Fibroblast of mammary gland (primary cell): ENCODE measurements at regions not wholly inside any gene's neighbourhood (a gene's known extent, or its start where the extent isn't known, plus 50 kb on each side); places are given as distances from the start of the nearest gene placed in this dataset.
"Not testable (repeated sequence)": the region's sequence is repeated elsewhere in the genome, so short reads cannot be mapped to it uniquely, and the experiment has no call there.

Source experiments
- DNase-seq: peaks from one replicate; pipeline ENCODE4 v3.0.0-alpha.2; 2010; ENCODE audit warnings: low read depth
- H3K4me3 ChIP-seq: 2 replicates; pipeline ENCODE4 v1.5.1; 2011; ENCODE audit warnings: low read depth, mild to moderate bottlenecking, low read length, moderate library complexity; ENCODE audit not compliant: control insufficient read depth
- TF ChIP-seq, protein P1 (sequence below): conservative IDR thresholded peaks from 2 replicates; pipeline ENCODE4 v1.5.1; 2011; ENCODE audit warnings: low read depth, low read length, inconsistent platforms; ENCODE audit not compliant: control insufficient read depth, insufficient read depth

DNA sequence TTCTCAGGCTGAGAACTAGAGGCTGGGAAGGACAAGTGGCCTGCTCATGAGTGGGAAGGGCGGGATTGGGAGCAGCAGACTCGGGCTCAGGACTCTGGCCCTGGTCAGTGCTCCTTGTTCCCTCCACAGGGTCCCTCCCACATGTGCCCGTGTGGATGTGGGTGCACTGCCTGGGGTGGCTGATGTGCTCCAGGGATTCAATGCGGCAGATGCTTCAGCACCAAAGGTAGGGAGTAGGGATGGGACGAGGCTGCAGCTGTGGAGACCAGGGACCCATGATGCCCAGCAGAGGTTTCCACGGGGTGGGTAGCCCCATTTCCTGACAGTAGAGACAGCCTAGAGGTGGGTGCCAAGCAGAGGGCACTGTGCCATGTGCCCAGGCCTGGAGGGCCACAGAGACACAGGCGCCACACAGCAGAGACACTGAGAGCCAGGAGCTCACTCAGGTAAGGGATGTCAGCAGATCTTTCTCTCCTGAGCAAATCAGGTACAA lies 89.5 kb downstream of the GGTLC2 start:
- H3K4me3 ChIP-seq = no peak overlapping the region
- TF ChIP-seq, protein P1, sequence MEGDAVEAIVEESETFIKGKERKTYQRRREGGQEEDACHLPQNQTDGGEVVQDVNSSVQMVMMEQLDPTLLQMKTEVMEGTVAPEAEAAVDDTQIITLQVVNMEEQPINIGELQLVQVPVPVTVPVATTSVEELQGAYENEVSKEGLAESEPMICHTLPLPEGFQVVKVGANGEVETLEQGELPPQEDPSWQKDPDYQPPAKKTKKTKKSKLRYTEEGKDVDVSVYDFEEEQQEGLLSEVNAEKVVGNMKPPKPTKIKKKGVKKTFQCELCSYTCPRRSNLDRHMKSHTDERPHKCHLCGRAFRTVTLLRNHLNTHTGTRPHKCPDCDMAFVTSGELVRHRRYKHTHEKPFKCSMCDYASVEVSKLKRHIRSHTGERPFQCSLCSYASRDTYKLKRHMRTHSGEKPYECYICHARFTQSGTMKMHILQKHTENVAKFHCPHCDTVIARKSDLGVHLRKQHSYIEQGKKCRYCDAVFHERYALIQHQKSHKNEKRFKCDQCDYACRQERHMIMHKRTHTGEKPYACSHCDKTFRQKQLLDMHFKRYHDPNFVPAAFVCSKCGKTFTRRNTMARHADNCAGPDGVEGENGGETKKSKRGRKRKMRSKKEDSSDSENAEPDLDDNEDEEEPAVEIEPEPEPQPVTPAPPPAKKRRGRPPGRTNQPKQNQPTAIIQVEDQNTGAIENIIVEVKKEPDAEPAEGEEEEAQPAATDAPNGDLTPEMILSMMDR = no peak
- no peak for DNase-seq

DNA sequence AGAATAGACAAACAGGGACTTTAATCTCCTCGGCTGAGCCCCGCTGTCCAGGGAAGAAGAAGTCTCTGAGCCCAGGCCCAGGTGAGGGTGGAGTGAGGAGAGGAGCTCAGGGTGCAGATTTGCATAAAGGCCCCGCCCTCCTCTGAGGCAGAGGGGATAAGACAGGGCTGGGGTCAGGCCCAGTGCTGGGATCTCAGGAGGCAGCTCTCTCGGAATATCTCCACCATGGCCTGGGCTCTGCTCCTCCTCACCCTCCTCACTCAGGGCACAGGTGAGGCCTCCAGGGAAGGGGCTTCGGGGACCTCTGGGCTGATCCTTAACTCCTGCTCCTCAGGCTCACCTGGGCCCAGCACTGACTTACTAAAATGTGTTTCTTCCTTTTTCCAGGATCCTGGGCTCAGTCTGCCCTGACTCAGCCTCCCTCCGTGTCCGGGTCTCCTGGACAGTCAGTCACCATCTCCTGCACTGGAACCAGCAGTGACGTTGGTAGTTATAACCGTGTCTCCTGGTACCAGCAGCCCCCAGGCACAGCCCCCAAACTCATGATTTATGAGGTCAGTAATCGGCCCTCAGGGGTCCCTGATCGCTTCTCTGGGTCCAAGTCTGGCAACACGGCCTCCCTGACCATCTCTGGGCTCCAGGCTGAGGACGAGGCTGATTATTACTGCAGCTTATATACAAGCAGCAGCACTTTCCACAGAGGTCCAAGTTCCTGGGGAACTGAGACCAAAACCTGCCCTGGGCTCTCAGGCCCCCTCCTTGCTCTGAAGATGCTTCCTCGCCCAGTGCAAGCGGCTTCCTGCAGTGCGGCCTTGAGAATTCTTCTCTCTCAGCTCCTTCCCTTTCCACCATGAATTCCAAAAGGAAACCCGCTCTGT lies 90.2 kb downstream of the GGTLC2 start:
- not testable (repeated sequence) for DNase-seq, H3K4me3 ChIP-seq

DNA sequence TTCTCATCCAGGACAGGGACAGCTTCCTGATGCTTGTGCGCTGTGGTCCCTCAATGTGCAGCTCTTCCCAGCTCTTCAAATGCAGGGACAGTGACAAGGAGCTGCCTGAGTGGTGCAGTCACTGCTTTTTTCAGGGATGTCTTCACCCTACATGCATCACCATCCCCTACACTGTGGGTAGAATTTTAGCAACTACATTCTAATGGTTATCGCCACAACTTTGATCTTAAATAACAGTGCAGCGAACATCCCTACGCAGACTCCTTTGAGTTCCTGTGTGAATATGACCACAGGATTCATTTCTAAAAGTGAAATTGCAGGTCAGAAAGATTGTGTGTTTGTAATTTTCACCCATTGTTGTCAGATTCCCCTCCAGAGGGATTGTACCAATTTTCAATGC lies 90.9 kb downstream of the GGTLC2 start:
- not testable (repeated sequence) for H3K4me3 ChIP-seq, DNase-seq

DNA sequence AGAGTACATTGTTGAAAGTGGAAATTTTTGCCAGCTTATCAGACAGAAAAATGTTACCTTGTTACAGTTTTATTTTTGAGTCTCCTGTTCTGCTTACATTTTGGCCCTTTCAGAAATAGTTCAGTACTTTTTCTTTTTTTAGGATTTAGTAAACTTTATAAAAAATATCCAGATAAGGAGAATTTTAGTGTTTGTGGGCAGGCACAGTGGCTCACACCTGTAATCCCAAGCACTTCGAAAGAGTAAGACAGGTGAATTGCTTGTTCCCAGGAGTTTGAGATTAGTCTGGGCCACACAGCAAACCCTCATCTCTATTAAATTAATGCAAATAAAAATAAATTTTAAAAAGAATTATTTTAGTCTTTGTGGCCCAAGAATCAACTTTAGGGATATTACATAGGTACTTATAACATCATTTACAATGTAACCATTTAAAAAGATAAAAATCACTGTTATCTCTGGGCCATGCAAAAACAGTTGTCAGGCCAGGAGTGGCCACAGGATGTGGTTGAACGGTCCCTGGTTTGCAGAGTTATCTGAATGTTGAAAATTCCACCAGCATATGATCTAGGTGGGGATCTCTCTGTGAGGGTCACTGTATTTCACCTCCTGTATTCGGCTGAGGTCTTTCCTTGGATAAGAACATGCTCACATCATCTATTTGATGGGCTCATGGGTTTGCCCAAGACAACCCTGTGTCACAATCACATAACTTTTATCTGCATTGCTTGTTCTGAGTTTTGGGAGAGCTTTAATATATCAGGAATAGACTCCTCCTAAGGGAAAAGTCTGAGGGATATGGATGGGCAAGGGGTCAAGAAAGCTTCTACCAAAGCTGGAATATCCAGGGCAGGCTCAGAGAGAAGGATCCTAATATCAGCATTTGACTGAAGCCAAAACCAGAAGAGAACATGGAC lies 91.5 kb downstream of the GGTLC2 start:
- DNase-seq = no peak
- no peak overlapping the region for H3K4me3 ChIP-seq
- TF ChIP-seq, protein P1 = no peak

DNA sequence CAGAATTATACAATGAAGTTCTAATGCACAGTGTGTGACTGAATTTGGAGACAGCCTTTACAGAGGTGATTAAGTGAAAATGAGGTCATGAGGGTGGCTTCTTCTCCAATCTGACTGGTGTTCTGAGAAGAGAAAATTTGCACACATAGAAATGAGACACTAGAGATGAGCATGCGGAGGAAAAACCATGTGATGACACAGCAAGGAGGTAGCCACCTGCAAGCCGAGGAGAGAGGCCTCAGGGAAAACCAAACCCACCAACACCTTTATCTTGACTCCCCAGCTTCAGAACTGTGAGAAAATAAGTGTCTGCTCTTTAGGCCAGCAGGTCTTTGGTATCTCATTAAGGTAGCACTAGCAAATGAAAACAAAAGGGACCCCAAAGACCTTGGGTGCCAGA lies 93.2 kb downstream of the GGTLC2 start:
- TF ChIP-seq, protein P1 = no peak
- no peak for DNase-seq
- no peak overlapping the region for H3K4me3 ChIP-seq

DNA sequence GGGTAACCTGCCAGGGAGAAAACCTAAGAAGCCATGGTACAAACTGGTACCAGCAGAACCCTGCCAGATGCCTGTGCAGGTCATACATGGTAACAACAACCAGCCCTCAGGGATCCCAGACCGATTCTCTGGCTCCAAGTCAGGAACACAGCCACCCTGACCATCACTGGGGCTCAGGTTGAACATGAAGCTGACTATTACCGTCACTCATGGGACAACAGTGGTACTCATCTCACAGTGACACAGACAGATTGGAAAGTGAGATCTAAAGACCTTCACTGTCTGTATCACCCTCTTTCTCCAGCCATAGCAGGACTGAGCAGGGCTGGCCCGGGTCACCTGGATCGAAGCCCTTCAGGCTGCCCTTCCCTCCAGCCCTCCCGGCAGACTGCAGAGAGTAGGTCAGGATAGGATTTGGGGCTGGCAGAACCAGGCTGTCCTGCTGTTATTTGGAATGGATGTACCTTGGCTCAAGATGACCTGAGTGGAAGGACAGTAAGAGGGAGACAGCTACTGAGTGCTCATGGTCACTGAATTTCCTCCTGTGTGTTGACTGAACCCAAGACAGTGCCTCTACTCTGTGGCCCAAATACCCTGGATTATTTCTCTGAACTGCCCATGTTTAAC lies 94.7 kb downstream of the GGTLC2 start:
- TF ChIP-seq, protein P1 = no peak
- H3K4me3 ChIP-seq = no peak overlapping the region
- no peak for DNase-seq

DNA sequence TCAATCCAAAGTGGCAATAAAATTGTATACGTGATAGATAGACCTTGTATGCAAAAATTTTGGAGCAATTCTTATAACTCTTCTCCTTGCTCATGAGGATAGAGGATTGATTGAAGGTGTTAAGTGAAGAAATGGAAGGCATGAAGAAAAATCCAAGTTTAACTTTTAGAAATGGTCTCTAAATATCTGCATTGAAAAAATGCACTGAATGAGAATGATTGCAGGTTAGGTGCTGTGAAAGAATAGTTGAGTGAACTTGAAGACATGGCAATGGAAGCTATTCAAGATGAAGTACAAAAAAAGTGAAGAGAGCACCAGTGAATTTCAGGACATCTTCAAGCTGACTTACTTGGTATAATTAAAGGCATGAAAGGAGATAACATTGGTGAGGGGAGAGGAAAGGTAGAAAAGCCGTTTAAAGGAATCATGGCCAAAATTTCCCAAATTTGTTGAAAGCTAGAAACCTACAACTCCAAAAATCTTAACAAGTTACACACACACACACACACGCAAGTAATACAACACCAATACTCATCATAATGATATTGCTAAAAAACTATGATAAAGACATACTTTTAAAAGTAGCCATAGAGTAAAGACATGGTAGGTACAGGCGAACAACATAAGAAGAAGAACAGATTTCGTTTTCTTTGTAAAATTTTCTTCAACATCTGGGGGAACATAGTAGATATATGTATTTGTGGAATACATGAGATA lies 96.3 kb downstream of the GGTLC2 start:
- H3K4me3 ChIP-seq = no peak overlapping the region
- TF ChIP-seq, protein P1 = no peak
- no peak for DNase-seq
